ENCODE measurements at regions not wholly inside any gene's neighbourhood (a gene's known extent, or its start where the extent isn't known, plus 50 kb on each side); places are given as distances from the start of the nearest gene placed in this dataset.

DNA sequence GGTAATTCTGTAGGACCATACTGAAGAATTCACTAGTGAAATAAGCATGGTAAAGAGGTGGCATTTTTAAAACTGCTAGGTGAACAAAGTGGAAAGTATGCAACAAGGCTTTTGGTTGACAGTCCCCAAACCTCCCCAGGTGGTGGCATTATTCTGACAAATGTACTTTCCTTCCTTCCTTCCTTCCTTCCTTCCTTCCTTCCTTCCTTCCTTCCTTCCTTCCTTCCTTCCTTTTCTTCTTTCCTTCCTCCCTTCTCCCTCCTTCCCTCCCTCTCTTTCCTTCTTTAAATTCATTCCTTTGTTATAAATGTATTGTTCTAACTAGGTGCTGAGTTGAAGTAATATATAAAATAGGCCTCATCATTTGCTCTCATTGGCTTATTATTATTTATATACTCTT lies 284.7 kb upstream of the ANO5 start:
- CTCF ChIA-PET = no interaction called here
- no TSS peak for BruUV-seq (replicated peaks)

DNA sequence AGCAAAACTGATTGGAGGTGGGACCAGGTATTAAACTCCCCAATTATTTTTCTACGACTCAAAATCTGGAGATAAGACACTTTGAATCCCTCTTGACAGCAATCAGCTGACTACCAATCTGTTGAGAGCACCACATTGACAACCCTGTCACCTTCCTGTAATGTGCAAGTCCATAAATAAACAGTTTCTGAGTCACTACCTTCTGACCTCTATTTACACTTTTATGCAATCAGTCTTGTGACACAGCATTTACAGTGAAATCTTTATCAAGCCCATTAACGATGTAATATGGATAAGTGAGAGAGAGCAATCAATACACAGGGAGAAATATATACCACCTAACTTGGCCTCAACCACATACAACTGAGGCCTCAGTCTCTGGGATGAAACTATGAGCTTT lies 283.7 kb upstream of the ANO5 start:
- H3K4me3 Mint-ChIP-seq (ENCODE audit: unreplicated experiment) = no peak overlapping the region
- intact Hi-C loops (cut with micrococcal nuclease) = no loop called here
- no peaks in the 10 kb centered on the region for H3K36me3 Mint-ChIP-seq (ENCODE audit: insufficient read depth, unreplicated experiment)
- no peaks in the 10 kb centered on the region for H3K27me3 Mint-ChIP-seq (ENCODE audit: insufficient read depth, unreplicated experiment)
- no peak overlapping the region for H3K27ac Mint-ChIP-seq (ENCODE audit: low read depth, unreplicated experiment)
- H3K4me1 Mint-ChIP-seq (ENCODE audit: insufficient read depth, unreplicated experiment) = no peaks in the 10 kb centered on the region
- TF ChIP-seq, protein P1, sequence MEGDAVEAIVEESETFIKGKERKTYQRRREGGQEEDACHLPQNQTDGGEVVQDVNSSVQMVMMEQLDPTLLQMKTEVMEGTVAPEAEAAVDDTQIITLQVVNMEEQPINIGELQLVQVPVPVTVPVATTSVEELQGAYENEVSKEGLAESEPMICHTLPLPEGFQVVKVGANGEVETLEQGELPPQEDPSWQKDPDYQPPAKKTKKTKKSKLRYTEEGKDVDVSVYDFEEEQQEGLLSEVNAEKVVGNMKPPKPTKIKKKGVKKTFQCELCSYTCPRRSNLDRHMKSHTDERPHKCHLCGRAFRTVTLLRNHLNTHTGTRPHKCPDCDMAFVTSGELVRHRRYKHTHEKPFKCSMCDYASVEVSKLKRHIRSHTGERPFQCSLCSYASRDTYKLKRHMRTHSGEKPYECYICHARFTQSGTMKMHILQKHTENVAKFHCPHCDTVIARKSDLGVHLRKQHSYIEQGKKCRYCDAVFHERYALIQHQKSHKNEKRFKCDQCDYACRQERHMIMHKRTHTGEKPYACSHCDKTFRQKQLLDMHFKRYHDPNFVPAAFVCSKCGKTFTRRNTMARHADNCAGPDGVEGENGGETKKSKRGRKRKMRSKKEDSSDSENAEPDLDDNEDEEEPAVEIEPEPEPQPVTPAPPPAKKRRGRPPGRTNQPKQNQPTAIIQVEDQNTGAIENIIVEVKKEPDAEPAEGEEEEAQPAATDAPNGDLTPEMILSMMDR (IDR thresholded peaks at IDR 0.05; ENCODE audit: unreplicated experiment) = no peak
- POLR2A ChIA-PET = no interaction called here
- no TSS peak for BruUV-seq (replicated peaks)
- CTCF ChIA-PET = no interaction called here
- H3K9me3 Mint-ChIP-seq (ENCODE audit: unreplicated experiment) = peaks cover 39% of the 10 kb centered on the region
- peak; percentile 13 for DNase-seq (ENCODE audit: unreplicated experiment)

More for the DNA sequence above, 284.7 kb upstream of the ANO5 start:
- no peak for DNase-seq (ENCODE audit: unreplicated experiment)
- Mint-ChIP-seq H3K36me3 (ENCODE audit: insufficient read depth, unreplicated experiment) (no peaks in the 10 kb centered on the region), H3K9me3 (ENCODE audit: unreplicated experiment) (peaks cover 45% of the 10 kb centered on the region), H3K4me3 (ENCODE audit: unreplicated experiment) (no peak overlapping the region), H3K27ac (ENCODE audit: low read depth, unreplicated experiment) (no peak overlapping the region), H3K4me1 (ENCODE audit: insufficient read depth, unreplicated experiment) (no peaks in the 10 kb centered on the region), H3K27me3 (ENCODE audit: insufficient read depth, unreplicated experiment) (no peaks in the 10 kb centered on the region)
- TF ChIP-seq, protein P1 (IDR thresholded peaks at IDR 0.05; ENCODE audit: unreplicated experiment) = no peak
- intact Hi-C loops (cut with micrococcal nuclease) = no loop called here
- POLR2A ChIA-PET = no interaction called here

DNA sequence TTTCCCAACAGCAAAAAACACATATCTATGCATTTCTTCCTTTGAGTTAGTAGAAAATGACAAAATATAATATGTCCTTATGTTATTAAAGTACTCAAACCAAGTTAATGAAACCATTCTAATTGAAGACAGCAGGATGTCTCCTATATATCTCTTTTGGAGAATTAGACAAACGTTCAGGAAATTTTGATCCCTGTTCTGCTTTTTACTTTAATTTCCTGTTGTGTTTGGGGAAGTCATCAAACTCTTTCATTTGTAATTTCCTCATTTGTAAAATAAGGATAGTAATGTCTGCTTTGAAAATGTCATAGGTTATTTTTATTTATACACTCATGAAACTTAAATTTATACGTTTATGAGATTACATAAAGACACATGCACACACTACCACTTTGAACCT lies 281.8 kb upstream of the ANO5 start:
- intact Hi-C loops (cut with micrococcal nuclease) = no loop called here
- Mint-ChIP-seq H3K27me3 (ENCODE audit: insufficient read depth, unreplicated experiment) (no peaks in the 10 kb centered on the region), H3K9me3 (ENCODE audit: unreplicated experiment) (peaks cover 39% of the 10 kb centered on the region), H3K4me3 (ENCODE audit: unreplicated experiment) (no peak overlapping the region), H3K4me1 (ENCODE audit: insufficient read depth, unreplicated experiment) (no peaks in the 10 kb centered on the region), H3K27ac (ENCODE audit: low read depth, unreplicated experiment) (no peak overlapping the region), H3K36me3 (ENCODE audit: insufficient read depth, unreplicated experiment) (peaks cover 4% of the 10 kb centered on the region)
- BruUV-seq (replicated peaks) = no TSS peak
- ChIA-PET CTCF (no interaction called here), POLR2A (no interaction called here)
- no peak for DNase-seq (ENCODE audit: unreplicated experiment)
- TF ChIP-seq, protein P1 (IDR thresholded peaks at IDR 0.05; ENCODE audit: unreplicated experiment) = no peak

- TF ChIP-seq, protein P1 (IDR thresholded peaks at IDR 0.05; ENCODE audit: unreplicated experiment) = no peak
- BruUV-seq (replicated peaks) = no TSS peak
- CTCF ChIA-PET = interaction anchor here (0.6 to 2.0 kb wide), 2 partner anchors 15 to 345 kb away, joined by 3 to 7 read pairs; no protein-coding TSS in a partner anchor
- Mint-ChIP-seq H3K27me3 (ENCODE audit: insufficient read depth, unreplicated experiment) (no peaks in the 10 kb centered on the region), H3K27ac (ENCODE audit: low read depth, unreplicated experiment) (no peak overlapping the region), H3K4me1 (ENCODE audit: insufficient read depth, unreplicated experiment) (no peaks in the 10 kb centered on the region), H3K36me3 (ENCODE audit: insufficient read depth, unreplicated experiment) (peaks cover 6% of the 10 kb centered on the region), H3K4me3 (ENCODE audit: unreplicated experiment) (no peak overlapping the region), H3K9me3 (ENCODE audit: unreplicated experiment) (peaks cover 40% of the 10 kb centered on the region)
- POLR2A ChIA-PET = no interaction called here
- no peak for DNase-seq (ENCODE audit: unreplicated experiment)
- intact Hi-C loops (cut with micrococcal nuclease) = no loop called here
Measured at GRCh38 chr11:21912285-21912684, 280.6 kb upstream of the ANO5 start.
